GM23338 (cell line): ENCODE measurements at regions not wholly inside any gene's neighbourhood (a gene's known extent, or its start where the extent isn't known, plus 50 kb on each side); places are given as distances from the start of the nearest gene placed in this dataset.

Source experiments
- EZH2 ChIP-seq: fragments of 200-600 bp; sonication (generic); IDR thresholded peaks from one replicate; pipeline ENCODE4 v1.8.0; 2017; ENCODE audit warnings: antibody characterized with exemption, mild to moderate bottlenecking, low read depth; ENCODE audit not compliant: unreplicated experiment
- EZH2phosphoT487 ChIP-seq: fragments of 200-600 bp; sonication (generic); IDR thresholded peaks from one replicate; pipeline ENCODE4 v1.8.1; 2018; ENCODE audit warnings: antibody characterized with exemption; ENCODE audit not compliant: unreplicated experiment
- JUNB ChIP-seq: IDR thresholded peaks from one replicate; pipeline ENCODE4 v1.6.1; 2016; ENCODE audit warnings: antibody characterized with exemption; ENCODE audit not compliant: unreplicated experiment
- NANOG ChIP-seq: IDR thresholded peaks from 2 replicates; pipeline ENCODE4 v1.6.1; 2016; ENCODE audit warnings: antibody characterized with exemption, borderline replicate concordance
- POLR2AphosphoS5 ChIP-seq: IDR thresholded peaks from 2 replicates; pipeline ENCODE4 v1.6.1; 2016; ENCODE audit warnings: antibody characterized with exemption, low read depth
- ZNF114 ChIP-seq: fragments of 250-450 bp; sonication (Bioruptor Pico); IDR thresholded peaks from 2 replicates; pipeline ENCODE4 v1.5.0; 2020; ENCODE audit warnings: mild to moderate bottlenecking, moderate library complexity
- TF ChIP-seq, protein P1 (sequence below): fragments of 250-450 bp; sonication (Bioruptor Pico); IDR thresholded peaks from 2 replicates; pipeline ENCODE4 v1.5.0; 2020; ENCODE audit warnings: mild to moderate bottlenecking, moderate library complexity
- TF ChIP-seq, protein P2 (sequence below), 2 experiments: fragments of 200-600 bp in 1 of 2; sonication (generic) in 1 of 2; conservative IDR thresholded peaks; 2 replicates each; pipeline versions ENCODE4 v1.5.1 to v1.6.1; 2016 to 2017; ENCODE audit warnings: antibody characterized with exemption in 2 of 2, low read depth in 2 of 2, mild to moderate bottlenecking in 2 of 2, moderate library complexity in 1 of 2
- TF ChIP-seq, protein P3 (sequence below): IDR thresholded peaks from 2 replicates; pipeline ENCODE4 v1.6.1; 2016; ENCODE audit warnings: antibody characterized with exemption

DNA sequence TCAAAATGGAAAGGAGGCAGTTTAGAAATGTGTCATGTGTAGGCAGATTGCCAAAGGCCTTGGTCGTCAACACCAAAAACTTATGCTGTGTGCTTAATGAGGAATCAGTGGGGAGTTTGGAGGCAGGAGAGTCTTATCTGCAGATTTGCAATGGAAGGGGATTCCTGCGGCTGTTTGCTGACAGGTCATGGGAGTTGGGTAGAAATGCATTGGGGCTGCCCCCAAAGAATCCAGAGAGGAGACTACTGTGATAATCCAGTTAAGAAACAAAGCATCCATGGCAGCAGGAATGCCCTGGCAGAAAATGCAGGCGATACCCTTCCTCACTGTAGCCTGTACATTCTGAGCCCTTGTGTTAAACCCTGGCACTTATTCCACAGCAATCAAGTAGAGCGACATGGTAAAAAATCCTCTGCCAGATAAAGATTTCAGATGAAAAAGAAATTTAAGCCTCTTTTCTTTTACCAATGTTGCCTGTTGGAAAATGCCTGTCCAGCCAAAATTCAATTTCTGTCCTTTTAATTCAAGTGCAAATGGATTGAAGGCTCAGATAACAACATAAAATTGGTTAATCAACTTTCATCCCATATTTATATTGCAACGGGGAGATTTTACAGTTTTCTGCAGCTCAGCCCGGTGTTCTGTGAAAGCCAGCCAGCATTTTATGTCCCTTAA is 491.0 kb upstream of the CDH5 start (continued):
- TF ChIP-seq, protein P1, sequence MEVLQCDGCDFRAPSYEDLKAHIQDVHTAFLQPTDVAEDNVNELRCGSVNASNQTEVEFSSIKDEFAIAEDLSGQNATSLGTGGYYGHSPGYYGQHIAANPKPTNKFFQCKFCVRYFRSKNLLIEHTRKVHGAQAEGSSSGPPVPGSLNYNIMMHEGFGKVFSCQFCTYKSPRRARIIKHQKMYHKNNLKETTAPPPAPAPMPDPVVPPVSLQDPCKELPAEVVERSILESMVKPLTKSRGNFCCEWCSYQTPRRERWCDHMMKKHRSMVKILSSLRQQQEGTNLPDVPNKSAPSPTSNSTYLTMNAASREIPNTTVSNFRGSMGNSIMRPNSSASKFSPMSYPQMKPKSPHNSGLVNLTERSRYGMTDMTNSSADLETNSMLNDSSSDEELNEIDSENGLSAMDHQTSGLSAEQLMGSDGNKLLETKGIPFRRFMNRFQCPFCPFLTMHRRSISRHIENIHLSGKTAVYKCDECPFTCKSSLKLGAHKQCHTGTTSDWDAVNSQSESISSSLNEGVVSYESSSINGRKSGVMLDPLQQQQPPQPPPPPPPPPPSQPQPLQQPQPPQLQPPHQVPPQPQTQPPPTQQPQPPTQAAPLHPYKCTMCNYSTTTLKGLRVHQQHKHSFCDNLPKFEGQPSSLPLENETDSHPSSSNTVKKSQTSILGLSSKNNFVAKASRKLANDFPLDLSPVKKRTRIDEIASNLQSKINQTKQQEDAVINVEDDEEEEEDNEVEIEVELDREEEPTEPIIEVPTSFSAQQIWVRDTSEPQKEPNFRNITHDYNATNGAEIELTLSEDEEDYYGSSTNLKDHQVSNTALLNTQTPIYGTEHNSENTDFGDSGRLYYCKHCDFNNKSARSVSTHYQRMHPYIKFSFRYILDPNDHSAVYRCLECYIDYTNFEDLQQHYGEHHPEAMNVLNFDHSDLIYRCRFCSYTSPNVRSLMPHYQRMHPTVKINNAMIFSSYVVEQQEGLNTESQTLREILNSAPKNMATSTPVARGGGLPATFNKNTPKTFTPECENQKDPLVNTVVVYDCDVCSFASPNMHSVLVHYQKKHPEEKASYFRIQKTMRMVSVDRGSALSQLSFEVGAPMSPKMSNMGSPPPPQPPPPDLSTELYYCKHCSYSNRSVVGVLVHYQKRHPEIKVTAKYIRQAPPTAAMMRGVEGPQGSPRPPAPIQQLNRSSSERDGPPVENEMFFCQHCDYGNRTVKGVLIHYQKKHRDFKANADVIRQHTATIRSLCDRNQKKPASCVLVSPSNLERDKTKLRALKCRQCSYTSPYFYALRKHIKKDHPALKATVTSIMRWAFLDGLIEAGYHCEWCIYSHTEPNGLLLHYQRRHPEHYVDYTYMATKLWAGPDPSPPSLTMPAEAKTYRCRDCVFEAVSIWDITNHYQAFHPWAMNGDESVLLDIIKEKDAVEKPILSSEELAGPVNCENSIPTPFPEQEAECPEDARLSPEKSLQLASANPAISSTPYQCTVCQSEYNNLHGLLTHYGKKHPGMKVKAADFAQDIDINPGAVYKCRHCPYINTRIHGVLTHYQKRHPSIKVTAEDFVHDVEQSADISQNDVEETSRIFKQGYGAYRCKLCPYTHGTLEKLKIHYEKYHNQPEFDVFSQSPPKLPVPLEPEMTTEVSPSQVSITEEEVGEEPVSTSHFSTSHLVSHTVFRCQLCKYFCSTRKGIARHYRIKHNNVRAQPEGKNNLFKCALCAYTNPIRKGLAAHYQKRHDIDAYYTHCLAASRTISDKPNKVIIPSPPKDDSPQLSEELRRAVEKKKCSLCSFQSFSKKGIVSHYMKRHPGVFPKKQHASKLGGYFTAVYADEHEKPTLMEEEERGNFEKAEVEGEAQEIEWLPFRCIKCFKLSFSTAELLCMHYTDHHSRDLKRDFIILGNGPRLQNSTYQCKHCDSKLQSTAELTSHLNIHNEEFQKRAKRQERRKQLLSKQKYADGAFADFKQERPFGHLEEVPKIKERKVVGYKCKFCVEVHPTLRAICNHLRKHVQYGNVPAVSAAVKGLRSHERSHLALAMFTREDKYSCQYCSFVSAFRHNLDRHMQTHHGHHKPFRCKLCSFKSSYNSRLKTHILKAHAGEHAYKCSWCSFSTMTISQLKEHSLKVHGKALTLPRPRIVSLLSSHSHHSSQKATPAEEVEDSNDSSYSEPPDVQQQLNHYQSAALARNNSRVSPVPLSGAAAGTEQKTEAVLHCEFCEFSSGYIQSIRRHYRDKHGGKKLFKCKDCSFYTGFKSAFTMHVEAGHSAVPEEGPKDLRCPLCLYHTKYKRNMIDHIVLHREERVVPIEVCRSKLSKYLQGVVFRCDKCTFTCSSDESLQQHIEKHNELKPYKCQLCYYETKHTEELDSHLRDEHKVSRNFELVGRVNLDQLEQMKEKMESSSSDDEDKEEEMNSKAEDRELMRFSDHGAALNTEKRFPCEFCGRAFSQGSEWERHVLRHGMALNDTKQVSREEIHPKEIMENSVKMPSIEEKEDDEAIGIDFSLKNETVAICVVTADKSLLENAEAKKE (CRISPR knock-in tag): no peak
- TF ChIP-seq, protein P2, sequence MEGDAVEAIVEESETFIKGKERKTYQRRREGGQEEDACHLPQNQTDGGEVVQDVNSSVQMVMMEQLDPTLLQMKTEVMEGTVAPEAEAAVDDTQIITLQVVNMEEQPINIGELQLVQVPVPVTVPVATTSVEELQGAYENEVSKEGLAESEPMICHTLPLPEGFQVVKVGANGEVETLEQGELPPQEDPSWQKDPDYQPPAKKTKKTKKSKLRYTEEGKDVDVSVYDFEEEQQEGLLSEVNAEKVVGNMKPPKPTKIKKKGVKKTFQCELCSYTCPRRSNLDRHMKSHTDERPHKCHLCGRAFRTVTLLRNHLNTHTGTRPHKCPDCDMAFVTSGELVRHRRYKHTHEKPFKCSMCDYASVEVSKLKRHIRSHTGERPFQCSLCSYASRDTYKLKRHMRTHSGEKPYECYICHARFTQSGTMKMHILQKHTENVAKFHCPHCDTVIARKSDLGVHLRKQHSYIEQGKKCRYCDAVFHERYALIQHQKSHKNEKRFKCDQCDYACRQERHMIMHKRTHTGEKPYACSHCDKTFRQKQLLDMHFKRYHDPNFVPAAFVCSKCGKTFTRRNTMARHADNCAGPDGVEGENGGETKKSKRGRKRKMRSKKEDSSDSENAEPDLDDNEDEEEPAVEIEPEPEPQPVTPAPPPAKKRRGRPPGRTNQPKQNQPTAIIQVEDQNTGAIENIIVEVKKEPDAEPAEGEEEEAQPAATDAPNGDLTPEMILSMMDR (conservative IDR thresholded peaks at IDR 0.05; ENCODE audit: low read depth in 2 of 2): no peak
- TF ChIP-seq NANOG: no peak
- TF ChIP-seq EZH2phosphoT487: no peak
- TF ChIP-seq, protein P3, sequence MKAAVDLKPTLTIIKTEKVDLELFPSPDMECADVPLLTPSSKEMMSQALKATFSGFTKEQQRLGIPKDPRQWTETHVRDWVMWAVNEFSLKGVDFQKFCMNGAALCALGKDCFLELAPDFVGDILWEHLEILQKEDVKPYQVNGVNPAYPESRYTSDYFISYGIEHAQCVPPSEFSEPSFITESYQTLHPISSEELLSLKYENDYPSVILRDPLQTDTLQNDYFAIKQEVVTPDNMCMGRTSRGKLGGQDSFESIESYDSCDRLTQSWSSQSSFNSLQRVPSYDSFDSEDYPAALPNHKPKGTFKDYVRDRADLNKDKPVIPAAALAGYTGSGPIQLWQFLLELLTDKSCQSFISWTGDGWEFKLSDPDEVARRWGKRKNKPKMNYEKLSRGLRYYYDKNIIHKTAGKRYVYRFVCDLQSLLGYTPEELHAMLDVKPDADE: no peak
- TF ChIP-seq EZH2: no peak
- no peak for TF ChIP-seq JUNB
- no peak for TF ChIP-seq POLR2AphosphoS5
- TF ChIP-seq ZNF114: no peak
